B cell (primary cell): ENCODE measurements at regions not wholly inside any gene's neighbourhood (a gene's known extent, or its start where the extent isn't known, plus 50 kb on each side); places are given as distances from the start of the nearest gene placed in this dataset.

Experiments
- EZH2 ChIP-seq: IDR thresholded peaks from 2 replicates; pipeline ENCODE4 v1.6.1; 2012; ENCODE audit warnings: borderline replicate concordance, low read depth, mild to moderate bottlenecking, moderate library complexity, low read length; ENCODE audit not compliant: insufficient read depth, poor library complexity, severe bottlenecking
- TF ChIP-seq, protein P1 (sequence below): fragments of 200-600 bp; IDR thresholded peaks from one replicate; pipeline ENCODE4 v1.8.0; 2022; ENCODE audit warnings: antibody characterized with exemption, mild to moderate bottlenecking

DNA sequence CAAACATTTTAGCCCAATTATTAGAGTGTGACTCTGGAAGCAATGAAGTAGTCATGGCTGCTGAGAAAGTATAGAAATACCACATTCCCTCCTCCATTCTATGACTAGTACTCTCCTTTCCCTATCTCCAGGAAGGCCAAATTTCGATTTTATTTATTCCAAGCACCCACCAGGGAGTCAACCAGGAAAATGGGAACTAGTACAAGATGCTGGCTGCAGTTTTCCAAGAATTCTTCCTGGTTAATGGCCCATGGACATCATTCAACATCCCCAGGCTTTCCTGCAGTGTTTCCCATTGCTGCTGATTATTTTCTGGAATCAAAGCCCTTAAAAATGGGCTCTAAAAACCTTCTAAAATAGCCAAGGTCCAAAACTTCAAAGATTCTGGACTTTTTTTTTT, 247.9 kb upstream of the STT3B start:
- TF ChIP-seq, protein P1, sequence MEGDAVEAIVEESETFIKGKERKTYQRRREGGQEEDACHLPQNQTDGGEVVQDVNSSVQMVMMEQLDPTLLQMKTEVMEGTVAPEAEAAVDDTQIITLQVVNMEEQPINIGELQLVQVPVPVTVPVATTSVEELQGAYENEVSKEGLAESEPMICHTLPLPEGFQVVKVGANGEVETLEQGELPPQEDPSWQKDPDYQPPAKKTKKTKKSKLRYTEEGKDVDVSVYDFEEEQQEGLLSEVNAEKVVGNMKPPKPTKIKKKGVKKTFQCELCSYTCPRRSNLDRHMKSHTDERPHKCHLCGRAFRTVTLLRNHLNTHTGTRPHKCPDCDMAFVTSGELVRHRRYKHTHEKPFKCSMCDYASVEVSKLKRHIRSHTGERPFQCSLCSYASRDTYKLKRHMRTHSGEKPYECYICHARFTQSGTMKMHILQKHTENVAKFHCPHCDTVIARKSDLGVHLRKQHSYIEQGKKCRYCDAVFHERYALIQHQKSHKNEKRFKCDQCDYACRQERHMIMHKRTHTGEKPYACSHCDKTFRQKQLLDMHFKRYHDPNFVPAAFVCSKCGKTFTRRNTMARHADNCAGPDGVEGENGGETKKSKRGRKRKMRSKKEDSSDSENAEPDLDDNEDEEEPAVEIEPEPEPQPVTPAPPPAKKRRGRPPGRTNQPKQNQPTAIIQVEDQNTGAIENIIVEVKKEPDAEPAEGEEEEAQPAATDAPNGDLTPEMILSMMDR: no peak
- no peak for TF ChIP-seq EZH2
